HepG2 (cell line): ENCODE measurements at regions not wholly inside any gene's neighbourhood (a gene's known extent, or its start where the extent isn't known, plus 50 kb on each side); places are given as distances from the start of the nearest gene placed in this dataset.

Source experiments
- AKAP8 ChIP-seq: sonication (generic); formaldehyde crosslinking; IDR thresholded peaks from 2 replicates; pipeline ENCODE4 v1.5.1; 2020; ENCODE audit warnings: mild to moderate bottlenecking, missing genetic modification reagents
- EZH2 ChIP-seq: conservative IDR thresholded peaks from 2 replicates; pipeline ENCODE4 v1.6.1; 2012; ENCODE audit warnings: mild to moderate bottlenecking, low read depth, low read length, moderate library complexity
- FOXM1 ChIP-seq: sonication (generic); formaldehyde crosslinking; IDR thresholded peaks from 2 replicates; pipeline ENCODE4 v1.5.0; 2020; ENCODE audit warnings: missing genetic modification reagents
- KDM1A ChIP-seq: IDR thresholded peaks from 2 replicates; pipeline ENCODE4 v1.6.1; 2016; ENCODE audit warnings: missing compliant biosample characterization
- KDM2A ChIP-seq: sonication (generic); formaldehyde crosslinking; IDR thresholded peaks from 2 replicates; pipeline ENCODE4 v1.4.0; 2020; ENCODE audit warnings: low read depth, missing genetic modification reagents, borderline replicate concordance
- MTF1 ChIP-seq: sonication (generic); formaldehyde crosslinking; IDR thresholded peaks from 2 replicates; pipeline ENCODE4 v1.5.0; 2020; ENCODE audit warnings: missing genetic modification reagents
- POLR2AphosphoS5 ChIP-seq: IDR thresholded peaks from 2 replicates; pipeline ENCODE4 v1.6.1; 2012; ENCODE audit warnings: low read depth, low read length
- YEATS4 ChIP-seq: sonication (generic); formaldehyde crosslinking; IDR thresholded peaks from 2 replicates; pipeline ENCODE4 v1.4.0; 2020; ENCODE audit warnings: missing genetic modification reagents, borderline replicate concordance
- YY1 ChIP-seq: IDR thresholded peaks from 2 replicates; pipeline ENCODE4 v1.6.1; 2011; ENCODE audit warnings: low read length, low read depth, moderate library complexity, mild to moderate bottlenecking; ENCODE audit not compliant: insufficient read depth, insufficient replicate concordance
- ZNF781 ChIP-seq: sonication (generic); formaldehyde crosslinking; IDR thresholded peaks from 2 replicates; pipeline ENCODE4 v1.5.1; 2020; ENCODE audit warnings: borderline replicate concordance, mild to moderate bottlenecking, missing genetic modification reagents; ENCODE audit errors: not compliant biosample characterization
- ZNF883 ChIP-seq: sonication (generic); formaldehyde crosslinking; IDR thresholded peaks from 2 replicates; pipeline ENCODE4 v1.5.1; 2020; ENCODE audit warnings: mild to moderate bottlenecking, missing genetic modification reagents; ENCODE audit errors: not compliant biosample characterization
- TF ChIP-seq, protein P1 (sequence below): sonication (generic); formaldehyde crosslinking; IDR thresholded peaks from 2 replicates; pipeline ENCODE4 v1.5.0; 2020; ENCODE audit warnings: mild to moderate bottlenecking, missing genetic modification reagents, moderate library complexity

DNA sequence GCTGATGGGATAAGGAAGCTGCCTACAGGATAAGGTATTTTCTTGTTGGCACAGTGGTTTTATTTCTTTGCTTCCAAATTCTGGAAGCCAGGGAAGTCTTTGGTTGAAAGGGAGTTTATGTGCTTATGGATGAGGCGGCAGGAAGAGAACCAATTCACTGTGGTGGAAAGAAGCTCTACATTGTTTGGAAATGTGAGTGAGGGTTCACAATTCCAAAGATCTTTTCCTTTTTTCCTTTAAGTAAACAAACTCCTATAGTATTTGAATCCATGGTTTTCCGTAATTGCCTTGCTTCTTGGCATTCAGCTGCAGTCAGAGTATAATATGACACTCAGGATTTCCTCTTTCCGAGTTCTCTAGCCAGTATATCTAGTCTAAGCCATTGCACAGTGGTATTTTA is 86.2 kb downstream of the TEX29 start:
- TF ChIP-seq ZNF883 (CRISPR knock-in tag) (no peak), YEATS4 (CRISPR knock-in tag) (no peak), AKAP8 (no peak), YY1 (no peak), POLR2AphosphoS5 (no peak), MTF1 (CRISPR knock-in tag) (no peak), EZH2 (no peak), KDM1A (CRISPR knock-in tag) (no peak), KDM2A (CRISPR knock-in tag) (no peak), FOXM1 (CRISPR knock-in tag) (no peak), ZNF781 (no peak)
- TF ChIP-seq, protein P1, sequence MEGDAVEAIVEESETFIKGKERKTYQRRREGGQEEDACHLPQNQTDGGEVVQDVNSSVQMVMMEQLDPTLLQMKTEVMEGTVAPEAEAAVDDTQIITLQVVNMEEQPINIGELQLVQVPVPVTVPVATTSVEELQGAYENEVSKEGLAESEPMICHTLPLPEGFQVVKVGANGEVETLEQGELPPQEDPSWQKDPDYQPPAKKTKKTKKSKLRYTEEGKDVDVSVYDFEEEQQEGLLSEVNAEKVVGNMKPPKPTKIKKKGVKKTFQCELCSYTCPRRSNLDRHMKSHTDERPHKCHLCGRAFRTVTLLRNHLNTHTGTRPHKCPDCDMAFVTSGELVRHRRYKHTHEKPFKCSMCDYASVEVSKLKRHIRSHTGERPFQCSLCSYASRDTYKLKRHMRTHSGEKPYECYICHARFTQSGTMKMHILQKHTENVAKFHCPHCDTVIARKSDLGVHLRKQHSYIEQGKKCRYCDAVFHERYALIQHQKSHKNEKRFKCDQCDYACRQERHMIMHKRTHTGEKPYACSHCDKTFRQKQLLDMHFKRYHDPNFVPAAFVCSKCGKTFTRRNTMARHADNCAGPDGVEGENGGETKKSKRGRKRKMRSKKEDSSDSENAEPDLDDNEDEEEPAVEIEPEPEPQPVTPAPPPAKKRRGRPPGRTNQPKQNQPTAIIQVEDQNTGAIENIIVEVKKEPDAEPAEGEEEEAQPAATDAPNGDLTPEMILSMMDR (CRISPR knock-in tag), result no peak
